NCI-H2107 (cell line): ENCODE measurements at regions not wholly inside any gene's neighbourhood (a gene's known extent, or its start where the extent isn't known, plus 50 kb on each side); places are given as distances from the start of the nearest gene placed in this dataset.
A peak's percentile ranks its signal among the peaks of the same experiment; 100 is the strongest.

ENCODE experiments used
- DNase-seq: peaks from one replicate; lab custom pipeline; 2025; lab: John Stamatoyannopoulos, UW

DNA sequence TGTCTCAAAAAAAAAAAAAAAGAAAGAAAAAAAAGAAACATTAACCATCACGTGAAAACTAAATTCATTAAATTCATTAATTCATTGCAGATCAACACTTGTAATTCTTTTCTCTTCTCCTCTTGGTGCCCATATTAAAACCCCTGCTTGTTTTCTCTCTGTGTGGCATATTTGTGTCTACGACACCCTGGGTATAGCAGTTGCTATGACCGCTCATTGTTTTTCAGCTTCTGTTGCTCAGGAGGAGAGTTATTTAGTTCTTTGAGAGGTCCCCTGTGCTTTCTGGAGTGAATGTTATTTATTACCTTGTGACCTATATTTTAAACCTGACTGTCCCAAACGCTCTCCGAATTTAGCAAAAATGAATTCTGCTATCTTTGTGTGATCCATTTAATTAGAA is 62.3 kb upstream of the CLMP start:
- DNase-seq: no peak

GRCh38 chr11:123255909-123256308 is 60.9 kb upstream of the CLMP start:
- DNase-seq: no peak

GRCh38 chr11:123254357-123254756 is 59.3 kb upstream of the CLMP start:
- no peak for DNase-seq

DNA sequence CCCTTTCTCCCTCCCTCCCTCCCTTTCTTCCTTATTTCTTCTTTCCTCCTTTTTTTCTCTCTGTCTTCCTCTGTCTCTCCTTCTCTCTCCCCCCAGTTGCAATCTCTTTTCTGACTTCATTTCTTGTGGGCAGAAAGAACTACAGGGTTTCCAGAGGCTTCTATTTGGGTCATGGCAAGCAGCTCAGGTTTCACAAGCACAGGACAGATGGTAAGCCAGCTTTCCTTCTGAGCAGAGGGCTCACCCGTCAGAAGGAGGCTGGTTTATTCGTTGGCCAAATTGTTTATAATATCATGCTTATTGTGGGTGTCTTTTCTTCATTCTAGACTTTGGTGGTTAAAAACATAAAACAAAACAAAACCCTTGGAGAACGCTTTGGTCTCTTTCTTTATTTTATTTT is 58.9 kb upstream of the CLMP start:
- no peak for DNase-seq

GRCh38 chr11:123253223-123253622 is 58.2 kb upstream of the CLMP start:
- no peak for DNase-seq

- no peak for DNase-seq
Measured at GRCh38 chr11:123251657-123252344, 56.8 kb upstream of the CLMP start.

DNA sequence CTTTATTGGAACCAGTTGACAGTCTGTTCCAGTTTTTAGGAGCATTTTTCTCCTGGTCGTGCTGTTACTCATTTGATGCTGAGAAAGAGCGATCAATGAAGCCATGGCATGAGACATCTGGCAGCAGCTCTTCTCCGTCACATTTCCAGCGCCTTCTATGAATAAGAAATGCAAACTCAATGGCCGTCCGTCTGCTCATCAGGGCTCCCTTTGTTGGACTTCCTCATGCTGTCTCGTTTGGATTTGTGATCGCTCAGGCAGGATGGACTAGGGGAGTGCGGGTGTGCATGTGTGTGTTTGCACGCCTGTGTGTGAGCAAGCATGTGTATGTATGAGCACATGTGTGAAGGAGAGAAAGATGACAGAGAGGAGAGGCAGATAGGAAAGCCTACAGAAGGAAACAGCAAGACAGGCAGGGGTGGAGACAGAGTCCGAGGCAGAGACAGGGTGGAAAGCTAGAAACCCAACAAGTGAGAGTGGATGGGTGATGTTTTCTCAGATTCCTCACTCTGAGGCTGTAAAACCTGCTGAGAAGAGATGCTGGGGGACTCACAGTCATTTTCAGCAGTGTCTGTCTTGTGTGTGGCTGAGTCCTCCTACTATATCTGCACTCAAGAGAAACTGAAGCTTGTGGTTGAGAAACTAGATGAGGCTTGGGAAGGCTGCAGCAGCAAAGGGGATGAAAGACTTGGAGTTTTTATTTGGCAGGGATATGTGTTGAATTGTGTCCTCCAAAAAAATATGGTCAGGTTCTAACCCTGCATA is 56.0 kb upstream of the CLMP start:
- DNase-seq: no peak

DNA sequence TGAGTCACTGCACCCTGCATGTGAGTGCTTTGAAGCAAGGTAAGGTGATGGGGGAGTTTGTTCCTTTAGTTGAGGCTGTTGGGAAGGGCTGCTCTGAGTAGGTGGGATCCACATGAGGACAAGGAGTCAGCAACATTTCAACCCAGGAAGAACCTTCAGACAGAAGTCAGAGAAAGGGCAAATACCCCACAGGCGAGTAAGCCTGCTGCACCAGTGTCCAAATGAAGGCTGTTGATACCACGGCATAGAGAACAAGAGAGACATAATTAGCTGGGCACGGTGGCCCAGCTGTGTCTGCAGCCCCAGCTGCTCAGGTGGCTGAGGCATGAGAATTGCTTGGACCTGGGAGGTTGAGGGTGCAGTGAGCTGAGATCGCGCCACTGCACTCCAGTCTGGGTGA is 54.3 kb upstream of the CLMP start:
- no peak for DNase-seq

DNA sequence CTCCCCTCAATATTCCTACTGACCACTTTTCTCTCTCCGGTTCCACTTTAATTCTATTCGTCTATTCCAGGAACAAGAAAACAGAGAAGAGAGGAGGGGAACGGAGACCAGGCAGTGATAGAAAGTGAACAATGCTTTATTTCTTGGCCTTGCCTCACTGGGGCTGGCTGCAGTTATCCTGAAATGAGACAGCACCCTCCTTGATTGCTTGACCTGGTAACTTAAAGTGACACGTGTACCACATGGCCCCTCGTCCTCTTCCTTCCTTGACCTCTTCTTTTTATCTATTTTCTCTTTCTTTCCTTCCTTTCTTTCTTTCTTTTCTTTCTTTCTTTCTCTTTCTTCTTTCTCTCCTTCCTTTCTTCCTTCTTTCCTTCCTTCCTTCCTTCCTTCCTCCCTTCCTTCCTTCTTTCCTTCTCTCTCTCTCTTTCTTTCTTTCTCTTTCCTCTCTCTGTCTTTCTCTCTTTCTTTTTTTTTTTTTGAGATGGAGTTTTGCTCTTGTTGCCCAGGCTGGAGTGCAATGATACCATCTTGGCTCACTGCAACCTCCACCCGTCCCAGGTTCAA is 52.8 kb upstream of the CLMP start:
- DNase-seq: no peak

DNA sequence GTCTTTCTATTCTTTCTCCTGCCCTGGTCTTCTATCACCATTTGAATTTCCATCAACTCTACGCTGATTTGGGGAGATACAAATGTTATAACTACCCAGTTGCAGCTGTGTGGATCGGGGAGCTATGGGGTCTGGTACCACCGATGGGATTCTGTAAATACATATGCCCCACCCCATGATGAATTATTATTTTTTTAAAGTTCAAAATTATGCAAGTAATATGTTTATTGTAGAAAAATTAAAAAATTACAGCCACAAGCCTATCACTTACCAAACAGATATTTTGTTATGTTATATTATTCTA is 52.4 kb upstream of the CLMP start:
- DNase-seq: no peak

DNA sequence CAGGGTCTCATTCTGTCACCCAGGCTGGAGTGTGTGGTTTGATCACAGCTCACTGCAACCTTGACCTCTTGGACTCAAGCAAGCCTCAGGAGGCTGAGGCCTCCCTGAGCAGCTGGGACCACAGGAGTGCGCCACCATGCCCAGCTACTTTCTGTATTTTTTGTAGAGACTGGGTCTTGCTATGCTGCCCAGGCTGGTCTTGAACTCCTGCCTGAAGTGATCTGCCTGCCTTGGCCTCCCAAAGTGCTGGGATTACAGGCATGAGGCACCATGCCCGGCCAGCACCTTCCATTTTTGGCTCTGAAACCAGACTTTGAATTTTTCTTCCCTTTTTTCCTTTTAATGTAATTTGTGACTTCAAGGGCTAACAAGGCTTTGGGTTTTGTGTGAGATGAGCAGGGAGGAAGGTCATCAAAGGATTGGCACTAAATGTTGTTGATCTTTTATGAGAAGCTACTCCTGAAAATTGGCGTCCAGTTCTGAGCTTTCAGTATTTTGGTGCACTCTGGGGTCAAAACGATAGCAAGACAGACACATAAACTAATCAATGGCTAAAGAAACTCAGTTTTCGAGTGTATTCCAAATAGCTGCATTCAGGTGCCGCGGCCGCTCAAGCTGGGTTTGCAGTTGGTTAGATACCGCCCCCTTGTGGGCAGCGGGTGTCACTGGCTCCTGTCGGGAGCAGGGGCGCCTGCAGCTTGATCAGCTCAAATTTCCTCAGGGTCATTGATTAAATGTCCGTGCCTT is 51.9 kb upstream of the CLMP start:
- peak; percentile 47 for DNase-seq

DNA sequence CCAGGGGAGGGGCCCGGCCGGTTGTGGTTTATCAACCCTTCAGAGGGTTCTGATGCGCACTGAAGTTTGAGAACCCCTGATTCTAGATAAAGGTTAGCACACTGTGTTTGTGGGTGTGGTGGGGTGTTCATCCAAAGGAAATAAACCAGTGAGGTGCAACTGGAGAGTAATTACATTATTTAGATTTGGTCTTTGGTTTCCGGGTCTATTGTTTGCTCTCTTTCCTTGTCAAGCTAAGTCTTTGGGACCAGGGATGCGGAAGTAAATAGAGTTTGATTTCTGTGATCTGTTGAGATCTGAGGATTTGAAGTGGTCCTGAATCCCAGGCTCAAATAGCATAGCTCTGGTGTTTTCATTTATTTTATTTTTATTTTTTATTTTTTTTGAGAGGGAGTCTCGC is 50.5 kb upstream of the CLMP start:
- no peak for DNase-seq
